ENCODE measurements at regions not wholly inside any gene's neighbourhood (a gene's known extent, or its start where the extent isn't known, plus 50 kb on each side); places are given as distances from the start of the nearest gene placed in this dataset.

DNA sequence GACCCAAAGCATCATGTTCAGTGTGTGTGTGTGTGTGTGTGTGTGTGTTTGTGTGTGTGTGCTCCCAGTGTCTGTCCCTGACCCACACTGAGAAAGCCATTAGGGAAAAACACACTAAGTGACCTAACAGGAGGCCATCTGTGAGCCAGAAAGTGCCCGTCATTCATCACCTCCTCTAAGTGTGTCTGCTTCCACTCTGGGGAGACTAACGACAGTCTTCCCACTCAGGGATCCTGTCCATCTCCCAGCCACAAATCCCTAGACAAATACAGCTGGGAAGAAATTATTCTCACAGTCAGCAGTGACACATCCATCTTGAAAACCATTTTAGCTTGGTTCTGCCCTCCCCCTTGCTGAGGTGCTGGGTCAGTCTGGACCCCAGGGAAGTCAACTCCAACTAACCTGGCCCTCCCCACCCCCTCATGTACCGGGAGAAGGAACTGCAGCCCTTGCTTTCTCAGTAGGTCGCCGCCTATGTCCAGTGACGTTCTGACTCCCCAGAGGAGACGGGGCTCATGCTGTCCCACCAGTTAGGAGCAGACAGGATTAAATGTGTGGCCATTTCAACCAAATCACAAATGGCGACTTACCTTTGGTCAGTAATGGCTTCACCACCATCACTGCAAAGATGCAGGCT lies 296.5 kb upstream of the ZNF32 start:
- Histone ChIP-seq H3K9me2 (replicated peaks; ENCODE audit: insufficient read depth, low read length) (no peaks in the 10 kb centered on the region), H2AFZ (ENCODE audit: low read length) (no peak overlapping the region), H3K4me3 (ENCODE audit: low read length) (no peak overlapping the region), H3K27me3 (replicated peaks; ENCODE audit: insufficient read depth, low read length) (no peaks in the 10 kb centered on the region), H3K4me2 (ENCODE audit: low read depth, low read length) (no peak overlapping the region), H3K9me3 (replicated peaks; ENCODE audit: insufficient read depth, low read length) (no peaks in the 10 kb centered on the region), H4K20me1 (ENCODE audit: insufficient read depth, low read length) (no peaks in the 10 kb centered on the region), H3K36me3 (replicated peaks; ENCODE audit: insufficient read depth, low read length) (no peaks in the 10 kb centered on the region), H3K79me2 (ENCODE audit: low read length) (no peaks in the 10 kb centered on the region), H3K27ac (ENCODE audit: low read length) (no peak overlapping the region), H3K4me1 (ENCODE audit: low read length) (no peaks in the 10 kb centered on the region), H3K9ac (ENCODE audit: low read length) (no peak overlapping the region), H3F3A (ENCODE audit: insufficient read depth, low read length) (no peaks in the 10 kb centered on the region)
- no peak for TF ChIP-seq EZH2phosphoT487 (IDR thresholded peaks at IDR 0.05; ENCODE audit: low read length)
- no peak for TF ChIP-seq EZH2 (optimal IDR thresholded peaks at IDR 0.05; ENCODE audit: low read depth, low read length)
- TF ChIP-seq, protein P1, sequence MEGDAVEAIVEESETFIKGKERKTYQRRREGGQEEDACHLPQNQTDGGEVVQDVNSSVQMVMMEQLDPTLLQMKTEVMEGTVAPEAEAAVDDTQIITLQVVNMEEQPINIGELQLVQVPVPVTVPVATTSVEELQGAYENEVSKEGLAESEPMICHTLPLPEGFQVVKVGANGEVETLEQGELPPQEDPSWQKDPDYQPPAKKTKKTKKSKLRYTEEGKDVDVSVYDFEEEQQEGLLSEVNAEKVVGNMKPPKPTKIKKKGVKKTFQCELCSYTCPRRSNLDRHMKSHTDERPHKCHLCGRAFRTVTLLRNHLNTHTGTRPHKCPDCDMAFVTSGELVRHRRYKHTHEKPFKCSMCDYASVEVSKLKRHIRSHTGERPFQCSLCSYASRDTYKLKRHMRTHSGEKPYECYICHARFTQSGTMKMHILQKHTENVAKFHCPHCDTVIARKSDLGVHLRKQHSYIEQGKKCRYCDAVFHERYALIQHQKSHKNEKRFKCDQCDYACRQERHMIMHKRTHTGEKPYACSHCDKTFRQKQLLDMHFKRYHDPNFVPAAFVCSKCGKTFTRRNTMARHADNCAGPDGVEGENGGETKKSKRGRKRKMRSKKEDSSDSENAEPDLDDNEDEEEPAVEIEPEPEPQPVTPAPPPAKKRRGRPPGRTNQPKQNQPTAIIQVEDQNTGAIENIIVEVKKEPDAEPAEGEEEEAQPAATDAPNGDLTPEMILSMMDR (IDR thresholded peaks at IDR 0.05; ENCODE audit: low read length) = no peak
- DNase-seq = no peak

DNA sequence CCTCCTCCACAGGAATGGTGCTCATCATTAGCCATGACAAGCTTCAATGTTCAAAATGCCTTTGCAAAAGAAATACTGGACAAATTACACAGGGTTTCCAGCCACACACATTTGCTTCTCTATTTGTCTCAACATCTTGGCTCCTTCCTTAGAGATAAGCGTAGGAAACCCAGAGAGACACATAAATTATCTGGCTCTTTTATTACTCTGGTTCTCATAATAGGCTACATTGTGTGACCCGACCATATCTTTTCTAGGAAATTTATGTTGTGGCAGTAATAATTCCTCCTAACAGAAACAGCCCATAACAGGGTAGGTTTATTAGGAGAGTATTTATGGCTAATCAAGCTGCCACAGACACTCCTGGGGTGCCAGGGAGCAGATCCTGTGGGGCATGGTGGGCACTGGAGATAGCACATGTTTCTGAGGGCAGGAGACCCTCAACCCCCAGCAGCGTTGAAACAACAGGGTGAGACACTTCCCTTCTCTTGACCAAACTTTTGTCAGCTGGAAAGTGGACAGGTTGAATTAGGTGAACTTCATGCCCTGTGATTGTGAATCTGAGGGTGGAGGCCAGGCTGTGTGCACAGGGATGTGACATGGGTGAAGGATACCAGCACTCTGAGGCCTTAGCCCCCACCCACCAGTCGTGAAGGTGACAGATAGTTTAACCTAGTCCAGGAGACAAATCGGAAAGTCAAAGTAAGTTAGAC lies 295.9 kb upstream of the ZNF32 start:
- no peak for TF ChIP-seq EZH2phosphoT487 (IDR thresholded peaks at IDR 0.05; ENCODE audit: low read length)
- TF ChIP-seq EZH2 (optimal IDR thresholded peaks at IDR 0.05; ENCODE audit: low read depth, low read length) = no peak
- no peak overlapping the region for H3K4me3 ChIP-seq (ENCODE audit: low read length)
- DNase-seq = no peak
- H3F3A ChIP-seq (ENCODE audit: insufficient read depth, low read length) = no peaks in the 10 kb centered on the region
- H3K27me3 ChIP-seq (replicated peaks; ENCODE audit: insufficient read depth, low read length) = no peaks in the 10 kb centered on the region
- no peaks in the 10 kb centered on the region for H3K4me1 ChIP-seq (ENCODE audit: low read length)
- no peaks in the 10 kb centered on the region for H4K20me1 ChIP-seq (ENCODE audit: insufficient read depth, low read length)
- H3K36me3 ChIP-seq (replicated peaks; ENCODE audit: insufficient read depth, low read length) = no peaks in the 10 kb centered on the region
- H3K4me2 ChIP-seq (ENCODE audit: low read depth, low read length) = no peak overlapping the region
- no peak overlapping the region for H3K9ac ChIP-seq (ENCODE audit: low read length)
- H2AFZ ChIP-seq (ENCODE audit: low read length) = no peak overlapping the region
- H3K9me2 ChIP-seq (replicated peaks; ENCODE audit: insufficient read depth, low read length) = no peaks in the 10 kb centered on the region
- no peaks in the 10 kb centered on the region for H3K9me3 ChIP-seq (replicated peaks; ENCODE audit: insufficient read depth, low read length)
- H3K27ac ChIP-seq (ENCODE audit: low read length) = no peak overlapping the region
- H3K79me2 ChIP-seq (ENCODE audit: low read length) = no peaks in the 10 kb centered on the region

DNA sequence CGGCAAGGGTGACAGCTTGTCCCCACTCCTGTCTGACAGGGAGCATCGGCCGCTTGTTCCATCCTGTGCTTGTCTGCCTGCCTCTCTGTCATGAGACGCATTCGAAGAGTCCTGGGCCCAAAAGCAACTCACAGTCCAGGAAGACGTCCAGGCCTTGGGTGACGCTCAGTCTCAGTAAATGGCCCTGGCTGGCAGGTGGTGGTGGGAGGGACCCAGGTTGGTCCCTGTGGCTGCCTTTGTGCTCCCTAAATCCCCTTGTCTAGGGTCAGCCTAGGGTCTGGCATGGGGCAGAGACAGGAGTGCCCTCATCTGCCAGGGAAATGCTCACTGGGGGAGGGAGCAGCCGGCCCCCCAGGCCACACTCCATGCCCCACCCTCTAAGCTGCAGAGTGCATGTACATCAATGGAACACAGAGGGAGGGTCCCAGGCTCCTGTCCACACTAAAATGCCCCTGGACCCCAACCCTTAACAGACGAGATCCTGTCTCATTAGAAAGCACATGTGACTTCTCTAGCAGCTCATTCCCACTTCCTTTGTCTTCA lies 295.2 kb upstream of the ZNF32 start:
- Histone ChIP-seq H3K27ac (ENCODE audit: low read length) (no peak overlapping the region), H3K79me2 (ENCODE audit: low read length) (no peaks in the 10 kb centered on the region), H3K9me3 (replicated peaks; ENCODE audit: insufficient read depth, low read length) (no peaks in the 10 kb centered on the region), H3F3A (ENCODE audit: insufficient read depth, low read length) (no peaks in the 10 kb centered on the region), H3K4me2 (ENCODE audit: low read depth, low read length) (no peak overlapping the region), H3K9ac (ENCODE audit: low read length) (no peak overlapping the region), H3K4me1 (ENCODE audit: low read length) (no peaks in the 10 kb centered on the region), H3K9me2 (replicated peaks; ENCODE audit: insufficient read depth, low read length) (no peaks in the 10 kb centered on the region), H3K4me3 (ENCODE audit: low read length) (no peak overlapping the region), H2AFZ (ENCODE audit: low read length) (no peak overlapping the region), H4K20me1 (ENCODE audit: insufficient read depth, low read length) (no peaks in the 10 kb centered on the region), H3K27me3 (replicated peaks; ENCODE audit: insufficient read depth, low read length) (no peaks in the 10 kb centered on the region), H3K36me3 (replicated peaks; ENCODE audit: insufficient read depth, low read length) (no peaks in the 10 kb centered on the region)
- DNase-seq = no peak
- TF ChIP-seq EZH2phosphoT487 (IDR thresholded peaks at IDR 0.05; ENCODE audit: low read length) (no peak), EZH2 (optimal IDR thresholded peaks at IDR 0.05; ENCODE audit: low read depth, low read length) (no peak)
- TF ChIP-seq, protein P1 (IDR thresholded peaks at IDR 0.05; ENCODE audit: low read length) = no peak
